T-helper 9 cell (primary cell): ENCODE measurements at regions not wholly inside any gene's neighbourhood (a gene's known extent, or its start where the extent isn't known, plus 50 kb on each side); places are given as distances from the start of the nearest gene placed in this dataset.
"Not testable (repeated sequence)": the region's sequence is repeated elsewhere in the genome, so short reads cannot be mapped to it uniquely, and the experiment has no call there.

ENCODE experiments used
- DNase-seq: peaks from one replicate; pipeline ENCODE4 v3.0.0-alpha.2; 2020

- DNase-seq: no peak
These were observed 1364.3 kb downstream of the EFNA5 start for GRCh38 chr5:106306313-106307028.

- DNase-seq: no peak
These were observed 1366.8 kb downstream of the EFNA5 start for GRCh38 chr5:106303911-106304310.

DNA sequence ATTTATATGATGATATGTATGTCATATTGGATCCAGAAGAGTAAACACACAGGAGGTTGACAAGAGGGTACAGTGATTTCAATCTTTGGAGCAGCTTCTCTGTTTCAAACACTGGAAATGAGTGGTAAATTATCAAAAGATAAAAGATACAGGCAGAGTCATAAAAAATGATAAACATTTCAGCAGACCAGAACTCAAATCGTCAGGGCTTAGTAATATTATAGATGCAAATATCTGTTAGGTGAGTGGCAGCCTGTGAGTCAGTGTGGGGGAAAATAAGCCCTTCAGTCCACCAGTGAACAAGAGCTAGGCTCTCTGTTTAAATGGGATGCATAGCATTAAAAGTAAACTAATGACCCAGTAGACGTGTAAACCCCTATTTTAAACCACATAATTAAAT lies 1378.1 kb downstream of the EFNA5 start:
- no peak for DNase-seq

DNA sequence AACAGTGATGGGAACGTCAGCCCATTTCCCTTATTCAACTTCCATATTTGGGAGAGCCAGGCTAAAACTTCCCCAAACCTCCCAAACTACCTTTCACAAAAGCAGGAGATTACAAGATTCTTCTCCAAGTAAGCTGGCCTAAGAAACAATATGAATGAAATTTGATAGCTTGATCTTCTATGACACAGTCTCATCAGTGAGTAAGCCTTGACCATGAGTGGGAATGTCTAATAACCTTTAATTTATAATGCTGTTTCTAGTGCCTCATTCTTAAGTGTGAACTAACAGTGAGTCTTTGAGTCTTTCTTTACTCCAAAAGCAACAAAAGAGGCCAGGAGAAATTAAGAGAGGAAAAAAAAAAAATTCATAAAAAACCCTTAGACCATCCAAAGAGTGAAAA lies 1379.9 kb downstream of the EFNA5 start:
- DNase-seq: no peak

DNA sequence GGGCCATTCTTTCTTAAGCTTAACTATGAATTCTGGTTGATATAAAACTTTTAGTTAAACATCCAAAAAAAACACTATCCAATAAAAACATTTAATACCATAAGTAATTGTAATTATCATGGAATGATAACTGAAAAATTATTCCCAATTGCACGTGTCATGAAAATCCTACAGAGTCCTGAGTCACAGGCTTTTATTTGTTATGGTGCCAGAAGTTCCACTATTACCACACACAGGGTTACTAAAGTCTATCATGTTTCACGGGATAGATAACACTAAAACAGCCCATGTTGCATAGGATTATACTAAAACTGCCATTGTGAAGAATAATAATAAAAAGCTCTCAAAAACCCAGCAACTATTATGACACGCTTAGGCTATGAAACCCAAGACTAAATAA lies 1381.8 kb downstream of the EFNA5 start:
- DNase-seq: no peak

GRCh38 chr5:106277540-106278096 lies 1393.1 kb downstream of the EFNA5 start:
- DNase-seq: no peak

GRCh38 chr5:106269252-106269843 lies 1401.4 kb downstream of the EFNA5 start:
- DNase-seq: no peak

DNA sequence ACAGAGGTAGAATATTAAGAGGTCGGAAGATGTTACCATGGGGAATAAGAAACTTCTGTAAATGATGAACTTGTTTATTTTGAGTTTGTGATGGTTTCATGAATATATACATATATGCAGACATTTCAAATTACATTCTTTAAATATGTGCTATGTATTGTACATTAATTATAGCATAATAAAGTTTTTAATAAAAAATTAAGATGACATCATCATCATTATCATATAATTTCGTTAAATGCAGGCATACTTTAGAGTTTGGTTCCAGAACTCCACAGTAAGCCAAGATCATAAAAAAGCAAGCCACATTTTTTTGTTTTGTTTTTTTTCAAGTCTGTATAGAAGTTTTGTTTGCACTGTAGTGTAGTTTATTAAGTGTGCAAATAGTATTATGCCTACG lies 1403.5 kb downstream of the EFNA5 start:
- no peak for DNase-seq

DNA sequence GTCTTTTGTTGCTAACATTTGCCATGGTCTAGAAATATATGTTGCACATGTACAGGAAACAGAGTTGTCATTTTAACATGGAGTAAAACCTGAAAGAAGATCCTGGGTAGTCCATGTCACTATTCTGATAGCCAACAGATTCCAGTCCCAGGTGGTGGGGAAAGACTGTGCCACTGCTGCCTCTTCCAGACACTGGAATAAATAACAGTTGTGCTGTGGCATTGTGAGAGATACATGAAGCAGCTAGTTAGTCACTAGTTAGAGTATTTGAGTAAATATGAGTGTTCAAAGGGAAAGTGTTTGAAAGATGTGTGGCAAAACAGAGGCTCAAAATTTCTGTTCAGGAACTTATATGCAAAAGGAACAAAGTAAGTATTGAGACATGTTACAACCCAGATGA lies 1408.3 kb downstream of the EFNA5 start:
- no peak for DNase-seq

- DNase-seq: not testable (repeated sequence)
These were observed 1411.2 kb downstream of the EFNA5 start for GRCh38 chr5:106259431-106260090.

GRCh38 chr5:106258591-106259125 lies 1412.1 kb downstream of the EFNA5 start:
- DNase-seq: no peak

GRCh38 chr5:106254784-106255183 lies 1416.0 kb downstream of the EFNA5 start:
- no peak for DNase-seq

DNA sequence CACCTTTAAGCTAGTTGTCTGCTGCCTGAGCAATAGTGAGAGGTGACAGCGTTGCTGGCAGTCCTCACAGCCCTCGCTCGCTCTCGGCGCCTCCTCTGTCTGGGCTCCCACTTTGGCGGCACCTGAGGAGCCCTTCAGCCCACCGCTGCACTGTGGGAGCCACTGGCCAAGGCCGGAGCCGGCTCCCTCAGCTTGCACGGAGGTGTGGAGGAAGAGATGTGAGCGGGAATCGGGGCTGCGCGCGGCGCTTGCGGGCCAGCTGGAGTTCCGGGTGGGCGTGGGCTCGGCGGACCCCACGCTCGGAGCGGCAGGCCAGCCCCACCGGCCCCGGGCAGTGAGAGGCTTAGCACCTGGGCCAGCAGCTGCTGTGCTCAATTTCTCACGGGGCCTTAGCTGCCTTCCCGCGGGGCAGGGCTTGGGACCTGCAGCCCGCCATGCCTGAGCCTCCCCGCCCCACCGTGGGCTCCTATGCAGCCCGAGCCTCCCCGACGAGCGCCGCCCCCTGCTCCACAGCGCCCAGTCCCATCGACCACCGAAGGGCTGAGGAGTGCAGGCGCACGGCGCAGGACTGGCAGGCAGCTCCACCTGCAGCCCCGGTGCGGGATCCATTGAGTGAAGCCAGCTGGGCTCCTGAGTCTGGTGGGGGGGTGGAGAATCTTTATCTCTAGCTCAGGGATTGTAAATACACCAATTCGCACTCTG lies 1424.5 kb downstream of the EFNA5 start:
- not testable (repeated sequence) for DNase-seq

DNA sequence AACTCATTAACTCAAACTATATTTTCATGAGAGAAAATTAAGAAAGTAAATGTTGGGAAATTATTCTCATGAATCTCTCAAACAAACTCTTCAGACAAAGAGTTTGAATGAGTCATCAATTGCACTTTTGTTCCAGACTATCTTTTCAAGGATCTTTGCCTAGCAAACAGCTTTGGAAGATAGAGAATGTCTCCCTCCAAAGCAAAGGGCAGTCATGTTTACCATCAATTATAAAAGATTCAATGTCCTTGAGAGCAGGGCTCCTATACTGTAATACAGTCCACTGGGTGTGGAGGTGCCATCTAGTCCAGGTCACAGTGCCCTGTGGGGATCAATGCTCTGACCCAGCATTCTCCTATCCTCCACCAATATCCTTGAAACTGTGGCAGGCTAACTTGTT lies 1429.3 kb downstream of the EFNA5 start:
- no peak for DNase-seq

DNA sequence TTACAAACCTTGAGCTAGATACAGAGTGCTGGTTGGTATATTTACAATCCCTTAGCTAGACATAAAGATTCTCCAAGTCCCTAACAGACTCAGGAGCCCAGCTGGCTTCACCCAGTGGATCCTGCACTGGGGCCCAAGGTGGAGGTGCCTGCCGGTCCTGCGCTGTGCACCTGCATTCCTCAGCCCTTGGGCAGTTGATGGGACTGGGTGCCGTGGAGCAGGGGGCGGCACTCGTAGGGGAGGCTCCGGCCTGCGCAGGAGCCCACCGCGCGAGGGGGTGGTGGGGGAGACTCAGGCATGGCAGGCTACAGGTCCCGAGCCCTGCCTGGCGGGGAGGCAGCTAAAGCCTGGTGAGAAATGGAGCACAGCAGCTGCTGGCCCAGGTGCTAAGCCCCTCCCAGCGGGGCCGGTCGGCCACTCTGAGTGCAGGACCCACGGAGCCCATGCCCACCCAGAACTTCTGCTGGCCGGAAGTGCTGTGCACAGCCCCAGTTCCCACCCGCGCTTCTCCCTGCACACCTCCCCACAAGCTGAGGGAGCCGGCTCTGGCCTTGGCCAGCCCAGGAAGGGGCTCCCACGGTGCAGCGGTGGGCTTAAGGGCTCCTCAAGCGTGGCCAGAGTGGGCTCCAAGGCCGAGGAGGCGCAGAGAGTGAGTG lies 1464.7 kb downstream of the EFNA5 start:
- DNase-seq: no peak

- DNase-seq: no peak
These were observed 1468.7 kb downstream of the EFNA5 start for GRCh38 chr5:106202035-106202434.

DNA sequence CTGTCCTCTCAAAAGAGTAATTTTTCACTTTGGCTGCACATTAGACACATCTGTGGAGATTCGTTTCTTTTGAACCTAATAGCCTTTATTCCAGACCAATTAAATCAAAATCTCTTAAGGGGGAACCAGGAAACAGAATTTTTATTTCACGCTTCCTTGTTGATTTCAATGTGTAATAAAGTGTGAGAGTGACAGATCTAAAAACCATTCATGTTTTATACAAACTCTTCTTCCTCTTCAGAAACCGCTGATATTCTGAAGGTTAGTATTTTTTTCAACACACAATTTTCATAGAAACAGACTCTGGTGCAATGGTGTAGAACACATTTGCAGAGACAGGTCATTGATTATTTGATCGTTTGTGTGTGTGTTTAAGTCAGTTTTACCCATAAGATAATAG lies 1469.8 kb downstream of the EFNA5 start:
- DNase-seq: no peak

GRCh38 chr5:106195679-106196474 lies 1474.9 kb downstream of the EFNA5 start:
- no peak for DNase-seq

- no peak for DNase-seq
These were observed 1481.5 kb downstream of the EFNA5 start for GRCh38 chr5:106189121-106189809.

DNA sequence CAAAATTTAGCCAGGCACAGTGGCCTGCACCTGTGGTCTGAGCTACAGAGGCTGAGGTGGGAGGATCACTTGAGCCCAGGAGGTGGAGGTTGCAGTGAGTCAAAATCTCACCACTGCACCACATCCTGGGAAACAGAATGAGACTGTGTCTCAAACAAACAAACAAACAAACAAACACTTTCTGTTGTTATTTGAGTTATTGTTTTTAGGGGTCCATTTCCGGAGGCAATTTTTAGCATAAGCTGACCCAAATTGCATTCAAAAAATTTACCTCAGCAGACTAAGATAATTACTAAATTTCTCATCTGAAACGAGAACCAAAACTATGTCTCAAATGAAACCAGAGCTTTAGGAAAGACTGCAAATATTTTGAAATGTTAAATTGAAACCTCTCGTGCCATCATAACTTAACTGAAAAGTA lies 1485.1 kb downstream of the EFNA5 start:
- DNase-seq: no peak

DNA sequence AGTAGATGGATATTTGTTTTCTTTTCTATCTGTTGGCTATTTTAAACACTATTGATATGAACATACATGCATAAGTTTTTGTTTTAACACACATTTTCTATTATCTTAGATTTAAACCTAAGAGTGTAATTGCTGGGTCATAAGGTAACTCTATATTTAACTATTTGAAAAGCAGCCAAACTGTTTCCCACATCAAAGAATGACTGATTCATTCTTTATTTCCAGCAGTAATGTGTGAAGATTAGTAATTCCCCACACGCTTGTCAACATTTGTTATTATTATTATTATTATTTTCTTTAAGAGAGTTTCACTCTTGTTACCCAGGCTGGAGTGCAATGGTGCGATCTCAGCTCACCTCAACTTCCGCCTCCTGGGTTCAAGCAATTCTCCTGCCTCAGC lies 1495.8 kb downstream of the EFNA5 start:
- DNase-seq: no peak
